ENCODE measurements at regions not wholly inside any gene's neighbourhood (a gene's known extent, or its start where the extent isn't known, plus 50 kb on each side); places are given as distances from the start of the nearest gene placed in this dataset.
"Not testable (repeated sequence)": the region's sequence is repeated elsewhere in the genome, so short reads cannot be mapped to it uniquely, and the experiment has no call there.

- TF ChIP-seq CTCF (IDR thresholded peaks at IDR 0.05): not testable (repeated sequence)
- peak; percentile 94 to 99 (median 99) for TF ChIP-seq POLR2A (IDR thresholded peaks at IDR 0.05)
Measured at GRCh38 chr4:141332359-141333181, 111.9 kb downstream of the ZNF330 start.

All from body of pancreas (tissue), 4 donors.